ENCODE measurements at regions not wholly inside any gene's neighbourhood (a gene's known extent, or its start where the extent isn't known, plus 50 kb on each side); places are given as distances from the start of the nearest gene placed in this dataset.

- Histone ChIP-seq H3K4me3 (no peak overlapping the region), H3K27ac (no peak overlapping the region)
These were observed 175.3 kb downstream of the INHBB start for GRCh38 chr2:120520929-120521912.

GRCh38 chr2:120522151-120522751 lies 176.3 kb downstream of the INHBB start:
- Histone ChIP-seq H3K4me3 (no peak overlapping the region), H3K27ac (no peak overlapping the region)

DNA sequence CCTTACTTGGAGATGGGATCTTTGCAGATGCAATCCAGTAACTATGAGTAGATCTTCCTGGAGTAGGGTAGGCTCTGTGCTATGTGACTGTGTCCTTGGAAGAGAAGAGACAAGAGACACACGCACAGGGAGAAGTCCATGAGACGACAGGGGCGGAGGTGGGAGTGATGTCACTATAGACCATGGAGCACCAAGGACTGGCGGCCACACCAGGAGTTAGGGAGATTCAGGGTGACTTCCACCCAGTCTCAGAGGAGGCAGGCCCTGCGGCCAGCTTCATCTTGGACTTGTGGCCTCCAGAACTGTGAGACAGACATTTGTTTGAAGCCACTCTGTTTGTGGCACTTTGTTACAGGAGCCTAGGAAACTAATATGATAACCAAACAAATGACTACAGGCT lies 177.8 kb downstream of the INHBB start:
- Histone ChIP-seq H3K4me3 (no peak overlapping the region), H3K27ac (no peak overlapping the region)

DNA sequence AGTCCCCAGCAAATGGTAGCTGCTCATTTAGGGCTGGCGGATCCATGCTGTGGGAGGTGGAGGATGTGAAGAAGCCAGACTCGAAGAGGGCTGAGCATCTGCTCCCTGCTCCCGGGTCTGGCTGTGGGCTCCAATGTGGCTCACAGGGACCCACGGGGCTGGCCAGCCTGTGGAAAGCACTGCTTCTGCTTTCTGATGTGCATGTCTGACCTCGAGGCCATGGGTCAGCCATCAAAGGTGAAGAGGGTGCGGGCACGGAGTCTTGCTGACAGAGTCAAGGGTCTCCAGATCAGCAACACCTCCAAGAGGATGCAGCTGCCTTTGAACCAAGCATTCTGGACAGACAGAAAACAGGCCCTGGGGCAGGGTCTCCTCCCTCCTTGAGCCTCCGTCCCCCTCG lies 178.2 kb downstream of the INHBB start:
- Histone ChIP-seq H3K27ac (no peak overlapping the region), H3K4me3 (no peak overlapping the region)

GRCh38 chr2:120525056-120526046 lies 179.4 kb downstream of the INHBB start:
- Histone ChIP-seq H3K27ac (peak overlapping the region in 7 of 21 experiments; percentile 34 to 66 (median 60)), H3K4me3 (no peak overlapping the region)

DNA sequence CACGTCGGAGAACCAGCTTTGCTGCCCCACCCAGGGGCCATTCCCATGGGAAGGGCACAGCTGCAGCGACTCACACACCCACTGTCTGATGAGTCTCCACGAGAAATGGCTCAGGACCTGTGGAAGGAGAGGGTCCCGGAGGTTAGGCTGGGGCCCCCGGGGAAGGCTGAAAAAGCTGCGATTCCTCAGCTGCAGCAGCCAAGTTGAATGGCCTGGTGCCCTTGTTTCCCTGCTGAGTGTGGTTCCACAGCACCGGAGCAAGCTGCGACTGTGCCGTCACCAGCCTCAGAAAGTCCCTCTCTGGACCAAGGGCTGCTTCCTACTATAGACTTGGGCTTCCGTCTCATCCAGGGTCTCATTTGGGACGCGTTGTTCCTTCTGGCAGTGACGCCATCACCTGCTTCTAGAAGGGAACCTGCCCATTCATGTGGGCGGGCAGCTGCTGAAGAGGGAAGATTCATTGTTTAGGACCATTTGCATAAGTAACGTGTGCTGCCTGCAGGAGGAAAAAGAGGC lies 180.2 kb downstream of the INHBB start:
- H3K4me3 ChIP-seq, result no peak overlapping the region
- peak overlapping the region in 7 of 21 experiments; percentile 34 to 66 (median 60) for H3K27ac ChIP-seq

GRCh38 chr2:120526997-120527945 lies 181.3 kb downstream of the INHBB start:
- H3K27ac ChIP-seq, result no peak overlapping the region
- no peak overlapping the region for H3K4me3 ChIP-seq

- Histone ChIP-seq H3K4me3 (no peak overlapping the region), H3K27ac (no peak overlapping the region)
These were observed 182.2 kb downstream of the INHBB start for GRCh38 chr2:120528051-120528692.

DNA sequence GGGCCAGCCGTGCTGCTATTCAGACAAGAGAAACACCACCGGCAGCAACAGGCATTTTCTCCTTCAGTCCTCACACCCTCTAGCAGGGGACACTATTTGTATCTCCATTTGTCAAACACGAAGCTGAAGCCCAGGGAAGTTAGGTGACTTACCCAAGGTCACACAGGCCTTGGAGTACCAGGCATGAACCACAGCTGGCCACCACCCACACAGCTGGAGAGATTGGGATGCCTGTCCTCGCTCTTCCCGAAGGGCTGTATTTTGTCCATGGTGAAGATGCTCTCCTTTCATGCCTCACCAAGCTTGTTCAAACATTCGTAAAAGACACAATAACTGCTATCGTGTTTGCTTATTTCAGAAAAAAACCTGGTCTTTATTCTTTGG lies 182.7 kb downstream of the INHBB start:
- Histone ChIP-seq H3K4me3 (no peak overlapping the region), H3K27ac (no peak overlapping the region)

DNA sequence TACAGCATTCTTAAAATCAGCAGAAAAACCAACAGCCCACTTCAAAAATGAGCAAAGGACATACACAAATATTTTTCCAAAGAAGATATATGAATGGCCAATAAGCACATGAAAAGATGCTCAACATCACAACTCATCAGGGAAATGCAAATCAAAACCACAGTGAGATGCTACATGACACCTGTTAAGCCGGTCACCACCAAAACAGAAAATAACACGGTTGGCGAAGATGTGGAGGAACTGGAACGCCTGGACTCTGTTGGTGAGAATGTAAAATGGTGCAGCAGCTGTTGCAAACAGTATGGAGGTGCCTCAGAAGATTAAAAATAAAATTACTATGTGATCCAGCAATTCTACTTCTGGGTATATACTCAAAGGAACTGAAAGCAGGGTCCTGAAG lies 184.8 kb downstream of the INHBB start:
- no peak overlapping the region for H3K4me3 ChIP-seq
- H3K27ac ChIP-seq, result no peak overlapping the region

GRCh38 chr2:120531365-120531764 lies 185.4 kb downstream of the INHBB start:
- no peak overlapping the region for H3K27ac ChIP-seq
- no peak overlapping the region for H3K4me3 ChIP-seq

DNA sequence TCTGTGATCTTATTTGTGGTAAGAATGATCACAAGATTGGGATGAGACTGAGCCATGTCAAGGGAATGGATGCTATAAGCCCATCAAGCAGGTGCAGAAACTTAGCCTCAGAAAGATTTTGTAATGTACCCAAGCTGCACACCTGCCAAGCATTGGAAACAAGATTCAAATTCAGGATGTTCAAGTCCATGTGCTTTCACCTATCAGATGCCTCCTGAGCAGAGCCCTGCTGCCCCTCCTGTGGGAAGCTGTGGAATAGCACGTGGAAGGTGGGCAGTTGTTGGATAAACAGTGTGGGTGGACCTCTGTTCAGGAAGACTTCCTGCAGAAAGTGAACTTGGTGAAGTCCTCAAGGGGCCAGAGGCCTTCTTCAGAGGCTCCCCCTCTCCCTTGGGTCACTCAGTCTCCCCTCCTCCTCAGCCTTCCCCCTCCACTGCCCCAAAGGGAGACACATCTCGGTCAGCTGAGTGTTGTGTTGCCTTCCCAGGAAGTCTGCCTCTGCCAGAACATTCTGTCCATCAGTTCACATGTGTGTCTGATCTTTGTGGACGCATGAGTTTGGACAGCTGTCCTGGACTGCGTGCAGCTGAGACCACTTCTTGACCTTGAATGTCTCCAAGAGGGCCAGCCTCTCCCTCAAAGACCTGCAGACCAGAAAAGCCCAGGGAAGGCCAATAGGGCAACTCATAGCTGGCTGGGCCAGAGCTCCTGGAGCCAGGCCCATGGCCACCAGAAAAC lies 186.1 kb downstream of the INHBB start:
- Histone ChIP-seq H3K27ac (no peak overlapping the region), H3K4me3 (no peak overlapping the region)

DNA sequence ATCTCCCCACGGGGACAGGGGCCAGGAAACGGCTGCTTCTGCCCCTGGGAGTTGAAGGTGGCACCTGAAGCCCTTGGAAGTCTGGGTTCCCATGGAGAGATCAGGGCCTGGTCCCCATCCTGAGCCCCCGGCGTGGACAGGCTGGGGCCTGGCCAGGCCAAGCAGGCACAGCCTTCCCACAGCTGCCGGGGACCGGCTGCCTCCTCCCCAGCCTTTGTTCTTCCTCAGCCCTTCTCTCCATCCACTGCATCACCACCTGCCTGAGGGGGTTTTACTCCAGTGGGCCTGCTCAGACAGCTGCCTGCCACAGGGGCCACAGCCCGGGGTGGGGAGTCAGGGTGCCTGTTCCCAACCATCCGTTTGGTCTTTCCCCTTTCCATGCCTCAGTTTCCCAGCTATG lies 187.7 kb downstream of the INHBB start:
- Histone ChIP-seq H3K4me3 (no peak overlapping the region), H3K27ac (no peak overlapping the region)

DNA sequence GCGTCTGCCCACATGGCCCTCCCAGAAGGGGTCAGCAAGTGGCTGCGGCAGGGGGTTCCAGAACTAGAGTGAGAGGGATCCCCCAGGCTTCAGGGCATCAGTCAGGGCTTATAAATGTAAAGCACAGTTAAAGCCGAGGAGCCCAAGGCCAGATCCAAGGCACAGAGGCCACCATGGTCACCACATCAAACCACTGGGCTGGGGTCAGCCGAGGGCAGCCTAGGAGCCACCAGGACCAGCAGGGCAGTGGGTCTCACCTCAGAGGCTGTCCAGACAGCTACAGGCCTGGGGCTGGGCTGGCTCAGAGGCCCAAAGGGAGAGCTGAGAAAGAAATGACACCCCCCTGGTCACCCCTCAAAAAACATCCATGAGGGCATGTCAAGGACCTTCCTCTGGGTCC lies 188.5 kb downstream of the INHBB start:
- Histone ChIP-seq H3K27ac (no peak overlapping the region), H3K4me3 (no peak overlapping the region)

GRCh38 chr2:120535081-120535480 lies 189.1 kb downstream of the INHBB start:
- Histone ChIP-seq H3K4me3 (no peak overlapping the region), H3K27ac (no peak overlapping the region)

DNA sequence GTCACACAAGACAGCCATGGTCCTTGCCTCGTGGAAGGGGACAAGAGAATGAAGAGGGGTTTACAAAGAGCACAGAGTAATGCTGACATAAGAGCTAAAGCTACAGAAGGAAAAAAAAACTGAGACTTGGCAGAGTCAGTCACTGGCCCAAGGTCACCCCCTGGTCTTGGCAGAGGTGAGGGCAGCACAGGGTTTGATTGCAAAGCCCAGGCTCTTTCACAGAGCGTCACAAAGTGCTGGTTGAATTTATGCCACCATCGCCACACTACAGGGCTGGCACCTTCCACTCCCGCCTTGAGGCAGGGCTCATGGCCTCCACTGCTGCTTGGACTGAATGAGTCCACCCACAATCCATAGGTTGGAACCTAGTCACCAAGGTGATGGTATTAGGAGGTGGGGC lies 190.2 kb downstream of the INHBB start:
- no peak overlapping the region for H3K27ac ChIP-seq
- no peak overlapping the region for H3K4me3 ChIP-seq

DNA sequence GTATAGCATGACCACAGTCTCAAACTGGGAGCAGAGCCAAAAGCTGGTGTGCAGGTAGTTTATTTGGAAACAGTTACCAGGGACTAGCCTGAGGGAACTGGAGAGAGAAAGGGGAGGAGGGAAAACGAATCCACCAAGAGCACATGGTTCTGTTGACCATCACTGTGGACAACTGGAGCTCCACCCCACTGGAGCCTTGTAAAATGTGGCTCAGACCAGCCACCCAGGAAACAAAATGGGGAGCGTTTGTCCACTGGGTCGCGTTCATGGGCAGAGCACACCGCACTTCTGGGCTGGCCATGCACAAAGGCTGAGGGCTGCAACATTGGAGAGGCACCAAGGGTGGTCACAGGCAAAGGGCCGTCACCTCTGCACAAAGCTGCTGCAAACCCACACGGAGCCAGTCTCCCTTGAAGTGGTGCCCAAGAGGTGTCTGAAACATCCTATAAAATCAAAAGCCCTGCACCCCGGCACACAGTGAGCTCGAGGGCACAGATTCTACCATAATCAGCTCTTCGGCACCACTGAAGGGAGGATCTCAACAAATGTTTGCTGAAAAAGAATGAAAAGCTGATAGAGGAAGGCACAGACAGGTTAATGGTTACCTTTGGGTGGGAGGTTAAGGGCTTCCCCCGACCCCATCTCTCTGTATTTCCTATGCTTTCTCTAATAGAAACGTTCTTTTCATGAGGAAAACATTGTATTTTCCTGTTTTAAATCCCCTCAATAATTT lies 192.9 kb downstream of the INHBB start:
- Histone ChIP-seq H3K4me3 (no peak overlapping the region), H3K27ac (peak overlapping the region in 1 of 21 experiments; percentile 60)

Data from skin epidermis (tissue), 12 donors.